Tibial nerve (tissue), 4 donors: ENCODE measurements at regions not wholly inside any gene's neighbourhood (a gene's known extent, or its start where the extent isn't known, plus 50 kb on each side); places are given as distances from the start of the nearest gene placed in this dataset.

Experiments used
- DNase-seq, 2 donors: peaks; one replicate each; pipeline ENCODE4 v3.0.0-alpha.2; 2019; ENCODE audit warnings: low spot score in 2 of 2
- H3K27ac ChIP-seq, 4 donors: fragments of 200-600 bp; sonication (generic) in 3 of 4; one replicate each; pipeline ENCODE4 v1.5.1; 2017 to 2019; ENCODE audit warnings: mild to moderate bottlenecking in 1 of 4
- H3K27me3 ChIP-seq, 2 donors: fragments of 200-600 bp; sonication (generic) in 1 of 2; one replicate each; pipeline versions ENCODE4 v1.5.1 to v1.6.0; 2017 to 2019
- H3K36me3 ChIP-seq, 3 donors: fragments of 200-600 bp; sonication (generic); one replicate each; pipeline ENCODE4 v1.5.1; 2018 to 2019
- H3K4me1 ChIP-seq, 4 donors: fragments of 200-600 bp; sonication (generic) in 3 of 4; one replicate each; pipeline ENCODE4 v1.5.1; 2017 to 2019
- H3K4me3 ChIP-seq, 4 donors: fragments of 200-600 bp; sonication (generic) in 3 of 4; one replicate each; pipeline ENCODE4 v1.5.1; 2017 to 2019; ENCODE audit warnings: mild to moderate bottlenecking in 1 of 4, moderate library complexity in 1 of 4
- H3K9me3 ChIP-seq, 4 donors: fragments of 200-600 bp; sonication (generic) in 3 of 4; one replicate each; pipeline ENCODE4 v1.5.1; 2017 to 2019
- CTCF ChIP-seq, 5 experiments: fragments of 200-600 bp in 3 of 5; fragments of 450-650 bp in 2 of 5; sonication (generic) in 3 of 5; IDR thresholded peaks; one replicate each; pipeline ENCODE4 v1.5.1; 2016 to 2019; ENCODE audit warnings: antibody characterized with exemption in 5 of 5, mild to moderate bottlenecking in 3 of 5, moderate library complexity in 2 of 5
- EP300 ChIP-seq, 2 donors: sonication (generic); formaldehyde crosslinking; IDR thresholded peaks; one replicate each; pipeline ENCODE4 v1.6.1; 2017; ENCODE audit warnings: antibody characterized with exemption in 2 of 2, mild to moderate bottlenecking in 1 of 2
- POLR2A ChIP-seq, 2 donors: fragments of 450-650 bp; IDR thresholded peaks; one replicate each; pipeline ENCODE4 v1.6.1; 2017; ENCODE audit warnings: antibody characterized with exemption in 2 of 2, mild to moderate bottlenecking in 2 of 2, moderate library complexity in 2 of 2
- WGBS, 2 donors: methylation state at CpG; one replicate each; pipeline ENCODE4 v1.1.5; 2018; 5-methylcytosine and 5-hydroxymethylcytosine counted together

GRCh38 chr4:3715855-3716630 lies 50.1 kb upstream of the ADRA2C start:
- Histone ChIP-seq H3K36me3 (no peaks in the 10 kb centered on the region), H3K4me3 (no peak overlapping the region), H3K9me3 (peaks cover 0 to 22% (median 0%) of the 10 kb centered on the region in 4 donors), H3K4me1 (no peaks in the 10 kb centered on the region), H3K27me3 (peaks cover 0 to 1% of the 10 kb centered on the region in 2 donors), H3K27ac (no peak overlapping the region)
- TF ChIP-seq POLR2A (IDR thresholded peaks at IDR 0.05): no peak
- TF ChIP-seq CTCF (IDR thresholded peaks at IDR 0.05): no peak
- TF ChIP-seq EP300 (IDR thresholded peaks at IDR 0.05): no peak
- no peak for DNase-seq
- 80 to 86% methylated on average over 22 to 23 of the region's 23 CpGs for WGBS, 2 donors

- Histone ChIP-seq H3K27me3 (no peaks in the 10 kb centered on the region), H3K9me3 (peaks cover 0 to 22% (median 0%) of the 10 kb centered on the region in 4 donors), H3K4me1 (no peaks in the 10 kb centered on the region), H3K36me3 (no peaks in the 10 kb centered on the region), H3K27ac (no peak overlapping the region), H3K4me3 (no peak overlapping the region)
- TF ChIP-seq CTCF (IDR thresholded peaks at IDR 0.05): no peak
- no peak for TF ChIP-seq EP300 (IDR thresholded peaks at IDR 0.05)
- TF ChIP-seq POLR2A (IDR thresholded peaks at IDR 0.05): no peak
- 63 to 65% methylated on average over 22 of the region's 23 CpGs for WGBS, 2 donors
- no peak for DNase-seq
Measured at GRCh38 chr4:3715061-3715854, 50.9 kb upstream of the ADRA2C start.

- H3K9me3 ChIP-seq: peaks cover 0 to 22% (median 0%) of the 10 kb centered on the region in 4 donors
- TF ChIP-seq EP300 (IDR thresholded peaks at IDR 0.05): no peak
- TF ChIP-seq POLR2A (IDR thresholded peaks at IDR 0.05): no peak
- no peak for TF ChIP-seq CTCF (IDR thresholded peaks at IDR 0.05)
- no peak for DNase-seq
- no peak overlapping the region for H3K4me3 ChIP-seq
- no peak overlapping the region for H3K27ac ChIP-seq
- no peaks in the 10 kb centered on the region for H3K4me1 ChIP-seq
- WGBS, 2 donors: 81 to 84% methylated on average over 4 of the region's 4 CpGs
- no peaks in the 10 kb centered on the region for H3K36me3 ChIP-seq
- no peaks in the 10 kb centered on the region for H3K27me3 ChIP-seq
Measured at GRCh38 chr4:3714642-3715001, 51.6 kb upstream of the ADRA2C start.

- no peak for DNase-seq
Measured at GRCh38 chr4:3713817-3714641, 52.2 kb upstream of the ADRA2C start.

More at GRCh38 chr4:3713817-3714641, 52.2 kb upstream of the ADRA2C start:
- TF ChIP-seq CTCF (IDR thresholded peaks at IDR 0.05) (no peak), POLR2A (IDR thresholded peaks at IDR 0.05) (no peak), EP300 (IDR thresholded peaks at IDR 0.05) (no peak)
- H3K4me3 ChIP-seq: no peak overlapping the region
- H3K4me1 ChIP-seq: no peaks in the 10 kb centered on the region
- peaks cover 0 to 18% (median 0%) of the 10 kb centered on the region in 4 donors for H3K9me3 ChIP-seq
- 92 to 93% methylated on average over 12 to 13 of the region's 13 CpGs for WGBS, 2 donors
- H3K27ac ChIP-seq: no peak overlapping the region
- no peaks in the 10 kb centered on the region for H3K36me3 ChIP-seq
- H3K27me3 ChIP-seq: no peaks in the 10 kb centered on the region
